HAP-1 (cell line): ENCODE measurements at regions not wholly inside any gene's neighbourhood (a gene's known extent, or its start where the extent isn't known, plus 50 kb on each side); places are given as distances from the start of the nearest gene placed in this dataset.
"Not testable (repeated sequence)": the region's sequence is repeated elsewhere in the genome, so short reads cannot be mapped to it uniquely, and the experiment has no call there.

ENCODE experiments used
- DNase-seq, 2 experiments: peaks; one replicate each; pipeline ENCODE4 v3.0.0-alpha.2; 2016 to 2020; ENCODE audit warnings: low spot score in 2 of 2
- H3K27me3 ChIP-seq: fragments of 250-450 bp; sonication (Bioruptor Pico); 2 replicates; pipeline ENCODE4 v1.5.1; 2020; ENCODE audit warnings: low read depth, mild to moderate bottlenecking, moderate library complexity
- H3K36me3 ChIP-seq: fragments of 250-450 bp; sonication (Bioruptor Pico); replicated peaks from 2 replicates; pipeline ENCODE4 v1.5.1; 2020; ENCODE audit warnings: mild to moderate bottlenecking
- H3K4me1 ChIP-seq: fragments of 250-450 bp; sonication (Bioruptor Pico); 2 replicates; pipeline ENCODE4 v1.5.1; 2020; ENCODE audit warnings: mild to moderate bottlenecking
- H3K4me3 ChIP-seq: fragments of 250-450 bp; sonication (Bioruptor Pico); 2 replicates; pipeline ENCODE4 v1.5.1; 2020; ENCODE audit warnings: mild to moderate bottlenecking, moderate library complexity
- H3K9me3 ChIP-seq: fragments of 250-450 bp; sonication (Bioruptor Pico); 2 replicates; pipeline ENCODE4 v1.5.1; 2020; ENCODE audit warnings: mild to moderate bottlenecking, moderate library complexity
- in situ Hi-C: fragments of 300-500 bp; cut with MboI; formaldehyde crosslinking; loops from 3 replicates; pipeline ENCODE4 v1.14.3; 2020; ENCODE audit warnings: low sequenced_read_pairs, inconsistent platforms, mixed read lengths

GRCh38 chr12:94817201-94817600 lies 166.8 kb upstream of the TMCC3 start:
- DNase-seq, H3K4me3 ChIP-seq, H3K27me3 ChIP-seq, H3K9me3 ChIP-seq, H3K36me3 ChIP-seq, in situ Hi-C loops: not testable (repeated sequence)
- H3K4me1 ChIP-seq = peaks cover 17% of the 10 kb centered on the region

GRCh38 chr12:94816746-94817145 lies 166.4 kb upstream of the TMCC3 start:
- H3K27me3 ChIP-seq, DNase-seq, H3K4me3 ChIP-seq, in situ Hi-C loops, H3K36me3 ChIP-seq, H3K9me3 ChIP-seq: not testable (repeated sequence)
- H3K4me1 ChIP-seq = peaks cover 17% of the 10 kb centered on the region

- H3K9me3 ChIP-seq = peaks cover 4% of the 10 kb centered on the region; the same call in 1 of the 2 replicates
- no peak overlapping the region for H3K4me3 ChIP-seq
- DNase-seq = peak; percentile 67 to 83
- no peaks in the 10 kb centered on the region for H3K27me3 ChIP-seq
- no peaks in the 10 kb centered on the region for H3K36me3 ChIP-seq
- H3K4me1 ChIP-seq = peaks cover 17% of the 10 kb centered on the region
- in situ Hi-C loops = no loop called here
These were observed 165.6 kb upstream of the TMCC3 start for GRCh38 chr12:94815958-94816357.

- H3K4me3 ChIP-seq = no peak overlapping the region
- no peaks in the 10 kb centered on the region for H3K27me3 ChIP-seq
- DNase-seq = no peak
- H3K36me3 ChIP-seq = no peaks in the 10 kb centered on the region
- in situ Hi-C loops = no loop called here
- peaks cover 17% of the 10 kb centered on the region for H3K4me1 ChIP-seq
- peaks cover 4% of the 10 kb centered on the region; the same call in 1 of the 2 replicates for H3K9me3 ChIP-seq
These were observed 165.1 kb upstream of the TMCC3 start for GRCh38 chr12:94815450-94815849.

GRCh38 chr12:94813314-94813713 lies 163.0 kb upstream of the TMCC3 start:
- peaks cover 4% of the 10 kb centered on the region; the same call in 1 of the 2 replicates for H3K9me3 ChIP-seq
- peaks cover 11% of the 10 kb centered on the region for H3K4me1 ChIP-seq
- no peak overlapping the region for H3K4me3 ChIP-seq
- peak in 1 of 2 experiments; percentile 41 for DNase-seq
- H3K27me3 ChIP-seq = no peaks in the 10 kb centered on the region
- H3K36me3 ChIP-seq = no peaks in the 10 kb centered on the region
- in situ Hi-C loops = no loop called here

GRCh38 chr12:94812345-94812744 lies 162.0 kb upstream of the TMCC3 start:
- H3K36me3 ChIP-seq = no peaks in the 10 kb centered on the region
- in situ Hi-C loops = no loop called here
- peaks cover 4% of the 10 kb centered on the region; the same call in 1 of the 2 replicates for H3K9me3 ChIP-seq
- no peaks in the 10 kb centered on the region for H3K27me3 ChIP-seq
- no peak overlapping the region for H3K4me3 ChIP-seq
- H3K4me1 ChIP-seq = peaks cover 11% of the 10 kb centered on the region
- DNase-seq = no peak

GRCh38 chr12:94811611-94812010 lies 161.3 kb upstream of the TMCC3 start:
- no peaks in the 10 kb centered on the region for H3K27me3 ChIP-seq
- H3K4me3 ChIP-seq = no peak overlapping the region
- no peak for DNase-seq
- in situ Hi-C loops = no loop called here
- peaks cover 4% of the 10 kb centered on the region; the same call in 1 of the 2 replicates for H3K9me3 ChIP-seq
- H3K36me3 ChIP-seq = no peaks in the 10 kb centered on the region
- H3K4me1 ChIP-seq = peaks cover 10% of the 10 kb centered on the region

- no peak overlapping the region for H3K4me3 ChIP-seq
- H3K27me3 ChIP-seq = no peaks in the 10 kb centered on the region
- no peaks in the 10 kb centered on the region for H3K36me3 ChIP-seq
- H3K4me1 ChIP-seq = peaks cover 5% of the 10 kb centered on the region; the same call in 1 of the 2 replicates
- in situ Hi-C loops = no loop called here
- DNase-seq = no peak
- no peaks in the 10 kb centered on the region; the same call in 1 of the 2 replicates for H3K9me3 ChIP-seq
These were observed 157.6 kb upstream of the TMCC3 start for GRCh38 chr12:94807951-94808350.

- no peaks in the 10 kb centered on the region for H3K36me3 ChIP-seq
- no peak overlapping the region for H3K4me3 ChIP-seq
- in situ Hi-C loops = no loop called here
- no peaks in the 10 kb centered on the region for H3K27me3 ChIP-seq
- no peak for DNase-seq
- H3K4me1 ChIP-seq = peaks cover 5% of the 10 kb centered on the region; the same call in 1 of the 2 replicates
- no peaks in the 10 kb centered on the region; the same call in 1 of the 2 replicates for H3K9me3 ChIP-seq
These were observed 156.3 kb upstream of the TMCC3 start for GRCh38 chr12:94806617-94807016.

GRCh38 chr12:94805749-94806529 lies 155.6 kb upstream of the TMCC3 start:
- no peak for DNase-seq
- Histone ChIP-seq H3K9me3 (no peaks in the 10 kb centered on the region), H3K4me3 (no peak overlapping the region), H3K4me1 (peaks cover 5% of the 10 kb centered on the region; the same call in 1 of the 2 replicates), H3K36me3 (no peaks in the 10 kb centered on the region), H3K27me3 (no peaks in the 10 kb centered on the region)
- in situ Hi-C loops = no loop called here

GRCh38 chr12:94803939-94804338 lies 153.6 kb upstream of the TMCC3 start:
- H3K9me3 ChIP-seq = no peaks in the 10 kb centered on the region
- H3K4me3 ChIP-seq = no peak overlapping the region
- H3K27me3 ChIP-seq = no peaks in the 10 kb centered on the region
- peaks cover 5% of the 10 kb centered on the region; the same call in 1 of the 2 replicates for H3K4me1 ChIP-seq
- in situ Hi-C loops = no loop called here
- no peaks in the 10 kb centered on the region for H3K36me3 ChIP-seq
- DNase-seq = no peak

- H3K4me1 ChIP-seq = peaks cover 7% of the 10 kb centered on the region; the same call in 1 of the 2 replicates
- H3K27me3 ChIP-seq = no peaks in the 10 kb centered on the region
- in situ Hi-C loops = no loop called here
- H3K9me3 ChIP-seq = no peaks in the 10 kb centered on the region
- DNase-seq = no peak
- H3K36me3 ChIP-seq = no peaks in the 10 kb centered on the region
- no peak overlapping the region for H3K4me3 ChIP-seq
These were observed 152.4 kb upstream of the TMCC3 start for GRCh38 chr12:94802796-94803195.

- no peak for DNase-seq
- H3K4me1 ChIP-seq = peaks cover 7% of the 10 kb centered on the region; the same call in 1 of the 2 replicates
- in situ Hi-C loops = no loop called here
- no peaks in the 10 kb centered on the region for H3K9me3 ChIP-seq
- no peaks in the 10 kb centered on the region for H3K27me3 ChIP-seq
- H3K36me3 ChIP-seq = no peaks in the 10 kb centered on the region
- H3K4me3 ChIP-seq = no peak overlapping the region
These were observed 151.4 kb upstream of the TMCC3 start for GRCh38 chr12:94801745-94802144.

- H3K4me3 ChIP-seq = no peak overlapping the region
- peaks cover 9% of the 10 kb centered on the region for H3K4me1 ChIP-seq
- H3K27me3 ChIP-seq = no peaks in the 10 kb centered on the region
- H3K9me3 ChIP-seq = no peaks in the 10 kb centered on the region
- no peak for DNase-seq
- in situ Hi-C loops = loop anchor here (25.0 kb wide), 1 partner anchor 163 kb away; no protein-coding TSS in a partner anchor
- H3K36me3 ChIP-seq = no peaks in the 10 kb centered on the region
These were observed 148.8 kb upstream of the TMCC3 start for GRCh38 chr12:94799136-94799535.
